Keratinocyte (primary cell): ENCODE measurements at regions not wholly inside any gene's neighbourhood (a gene's known extent, or its start where the extent isn't known, plus 50 kb on each side); places are given as distances from the start of the nearest gene placed in this dataset.

Source experiments
- CTCF ChIP-seq, 3 experiments: IDR thresholded peaks in 1 of 3; conservative IDR thresholded peaks in 1 of 3; optimal IDR thresholded peaks in 1 of 3; 2 replicates in 2 of 3; 3 replicates in 1 of 3; pipeline versions ENCODE3 to v1.5.1; 2011; ENCODE audit warnings: low read length in 3 of 3, mild to moderate bottlenecking in 3 of 3, moderate library complexity in 2 of 3, control low read depth in 1 of 3, inconsistent platforms in 1 of 3; ENCODE audit not compliant: insufficient read depth in 2 of 3; ENCODE audit errors: extremely low read depth in 1 of 3
- EZH2 ChIP-seq: IDR thresholded peaks from one replicate; pipeline ENCODE4 v1.6.1; 2012; ENCODE audit warnings: inconsistent platforms, mild to moderate bottlenecking, low read length, moderate library complexity

GRCh38 chr6:113669606-113670005 is 187.5 kb upstream of the MARCKS start:
- TF ChIP-seq CTCF (optimal IDR thresholded peaks at IDR 0.05 in 1 of 3, IDR thresholded peaks at IDR 0.05 in 1 of 3, conservative IDR thresholded peaks at IDR 0.05 in 1 of 3; ENCODE audit: extremely low read depth in 1 of 3, insufficient read depth in 2 of 3, low read length in 3 of 3) (no peak), EZH2 (no peak)
